HG02884 (cell line): ENCODE measurements at regions not wholly inside any gene's neighbourhood (a gene's known extent, or its start where the extent isn't known, plus 50 kb on each side); places are given as distances from the start of the nearest gene placed in this dataset.
A peak's percentile ranks its signal among the peaks of the same experiment; 100 is the strongest.
"Not testable (repeated sequence)": the region's sequence is repeated elsewhere in the genome, so short reads cannot be mapped to it uniquely, and the experiment has no call there.

Experiments used
- ATAC-seq: cut with Tn5 transposase; IDR thresholded peaks from one replicate; pipeline ENCODE4 v1.9.1; 2021; ENCODE audit warnings: mild to moderate bottlenecking, moderate library complexity; ENCODE audit not compliant: unreplicated experiment

GRCh38 chr2:18991177-18992168 lies 366.9 kb downstream of the OSR1 start:
- ATAC-seq, result no peak

GRCh38 chr2:18988631-18989232 lies 369.7 kb downstream of the OSR1 start:
- ATAC-seq, result no peak

DNA sequence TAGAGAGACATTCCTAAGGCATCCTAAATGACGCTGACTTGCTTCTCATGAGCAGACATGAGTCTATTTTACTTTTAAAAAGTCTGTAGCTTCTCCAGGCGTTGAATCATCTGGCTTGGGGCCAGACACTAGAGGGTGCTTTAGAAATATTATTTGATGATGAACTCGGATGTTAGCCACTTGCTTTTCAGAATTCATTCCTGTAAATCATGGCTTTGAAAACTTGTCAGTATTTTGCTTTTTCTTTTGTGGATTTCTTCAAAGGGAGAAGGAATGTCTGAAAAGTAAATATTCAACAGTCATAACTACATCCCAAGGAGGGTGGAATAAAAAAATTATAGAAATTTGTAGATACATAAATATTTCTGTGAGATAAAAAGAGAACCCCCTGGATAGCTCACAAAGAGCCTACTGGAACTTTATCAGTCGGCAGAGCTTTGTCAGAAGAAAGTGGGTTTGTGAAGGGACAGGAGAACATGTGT lies 370.8 kb downstream of the OSR1 start:
- no peak for ATAC-seq

- no peak for ATAC-seq
Measured at GRCh38 chr2:18987016-18987415, 371.4 kb downstream of the OSR1 start.

DNA sequence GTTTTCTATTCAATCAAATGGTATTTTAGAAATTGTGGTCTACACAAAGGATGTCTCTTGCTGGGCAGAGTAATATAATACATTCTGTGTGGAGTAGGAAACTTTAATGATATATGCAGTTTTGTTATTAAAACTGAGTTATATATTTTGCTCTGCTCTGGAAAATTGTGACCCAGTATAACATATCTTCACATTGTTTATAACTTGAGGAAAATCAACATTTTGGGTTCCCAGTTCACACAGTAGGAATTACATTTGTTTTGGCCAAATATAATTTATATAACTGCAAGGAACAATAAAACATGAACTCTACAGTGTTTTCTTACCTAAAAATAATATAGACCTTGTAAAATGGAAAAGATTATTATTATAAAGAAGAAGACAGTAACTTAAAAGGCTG lies 372.4 kb downstream of the OSR1 start:
- ATAC-seq, result no peak

DNA sequence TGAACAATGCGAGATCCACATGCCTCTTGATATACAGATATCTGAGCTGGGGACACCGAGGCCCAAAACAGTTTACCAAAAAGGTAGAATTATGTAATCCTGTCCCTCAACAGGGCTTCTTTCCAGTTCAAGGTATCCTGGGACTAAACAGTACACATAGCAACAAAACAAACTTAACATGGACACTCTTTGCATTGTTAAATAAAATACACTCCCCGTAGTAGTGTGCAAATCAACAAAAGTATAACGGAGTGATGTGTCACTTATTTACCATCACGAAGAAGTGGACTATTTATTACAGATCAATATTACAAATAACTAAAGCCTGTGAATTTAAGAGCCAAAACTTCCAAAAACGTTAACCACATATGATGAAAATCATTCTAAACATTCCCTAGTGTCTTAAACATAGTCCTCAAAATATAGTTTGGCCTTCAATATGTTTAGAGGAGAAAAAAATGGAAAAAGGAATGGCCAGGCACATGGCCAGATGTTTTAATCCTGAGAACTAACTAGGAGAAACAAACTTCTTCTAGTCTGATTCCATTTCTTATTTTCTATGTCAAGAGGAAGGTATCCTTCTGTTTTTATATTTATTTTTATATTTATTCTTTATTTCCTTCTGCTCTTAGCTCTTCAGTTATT lies 377.5 kb downstream of the OSR1 start:
- ATAC-seq, result no peak

- ATAC-seq, result no peak
Measured at GRCh38 chr2:18980104-18980785, 378.2 kb downstream of the OSR1 start.

GRCh38 chr2:18977409-18977808 lies 381.0 kb downstream of the OSR1 start:
- ATAC-seq, result no peak

- ATAC-seq, result peak; percentile 65
Measured at GRCh38 chr2:18976168-18976961, 382.1 kb downstream of the OSR1 start.

DNA sequence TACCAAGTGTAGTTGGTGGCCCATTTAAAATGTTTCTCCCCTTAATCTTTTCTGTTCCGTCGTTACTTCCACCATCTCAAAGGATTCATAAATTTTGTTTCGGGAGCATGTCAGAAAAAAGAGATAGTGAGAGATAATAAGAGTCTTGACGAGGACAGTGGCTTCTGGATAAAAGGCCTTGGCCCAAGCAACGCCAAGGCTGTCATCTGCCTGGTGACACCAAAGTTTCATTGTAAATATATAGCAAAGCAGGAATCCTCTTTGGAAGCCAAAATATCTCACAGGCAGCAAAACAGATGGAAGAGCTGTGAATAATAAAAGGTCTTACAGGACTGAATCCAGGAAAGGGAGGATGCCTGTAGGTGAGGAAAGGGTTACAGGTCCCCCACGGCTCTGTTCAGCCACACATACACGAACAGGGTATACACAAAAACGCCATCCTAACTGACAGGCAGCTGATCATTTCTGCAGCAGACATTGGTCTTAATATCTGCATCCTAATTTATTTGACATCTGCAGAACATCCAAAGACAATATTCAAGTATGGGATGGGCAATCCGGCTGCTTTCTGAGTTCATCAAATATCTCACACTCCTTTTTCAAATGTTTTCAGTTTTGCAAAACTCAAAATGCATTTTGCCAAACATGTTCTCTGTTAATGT lies 382.8 kb downstream of the OSR1 start:
- ATAC-seq, result no peak

DNA sequence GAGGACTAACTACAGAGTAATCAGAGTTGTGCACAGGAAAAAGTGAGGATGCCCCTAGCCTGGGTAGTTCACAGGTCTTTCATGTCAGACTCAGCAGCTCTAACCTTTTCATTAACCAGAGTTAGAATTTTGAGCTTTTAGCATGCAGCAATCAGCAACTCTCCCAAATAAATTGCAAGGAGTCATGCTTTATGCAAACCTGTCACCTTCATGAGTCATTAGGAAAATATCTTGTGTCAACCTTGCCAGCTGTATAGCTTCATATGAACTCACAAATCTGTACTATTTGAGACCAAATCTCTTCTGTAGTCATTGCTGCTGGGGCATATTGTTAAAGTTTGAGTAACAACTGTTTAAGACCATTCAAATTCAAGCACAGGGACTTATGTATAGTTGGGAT lies 382.3 kb upstream of the NT5C1B start:
- ATAC-seq, result no peak

GRCh38 chr2:18971069-18971378 lies 381.7 kb upstream of the NT5C1B start:
- ATAC-seq, result no peak

- no peak for ATAC-seq
Measured at GRCh38 chr2:18966131-18966530, 376.8 kb upstream of the NT5C1B start.

- ATAC-seq, result not testable (repeated sequence)
Measured at GRCh38 chr2:18963739-18964256, 374.4 kb upstream of the NT5C1B start.

DNA sequence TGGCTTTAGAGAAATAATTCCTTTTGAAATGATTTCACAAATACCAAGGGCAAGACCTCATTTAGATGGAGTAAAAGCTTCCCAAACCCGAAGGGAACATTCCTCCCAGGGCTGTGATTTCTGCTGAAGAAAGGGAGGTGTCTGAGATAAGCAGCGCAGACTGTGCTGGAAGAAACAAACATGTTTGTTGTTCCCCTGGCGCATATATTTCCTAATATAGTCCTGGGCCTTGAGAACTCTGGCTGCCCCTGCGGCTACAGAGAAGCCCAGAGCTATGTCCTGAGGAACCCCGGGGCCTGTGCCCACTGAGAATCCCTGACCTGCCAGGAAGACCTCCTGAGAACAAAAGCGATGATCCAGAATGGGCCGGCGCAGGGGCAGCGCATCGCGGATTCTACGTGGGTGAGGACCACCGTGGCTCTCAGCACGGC lies 372.6 kb upstream of the NT5C1B start:
- no peak for ATAC-seq

GRCh38 chr2:18959952-18960717 lies 370.8 kb upstream of the NT5C1B start:
- no peak for ATAC-seq

GRCh38 chr2:18959200-18959599 lies 369.8 kb upstream of the NT5C1B start:
- no peak for ATAC-seq

DNA sequence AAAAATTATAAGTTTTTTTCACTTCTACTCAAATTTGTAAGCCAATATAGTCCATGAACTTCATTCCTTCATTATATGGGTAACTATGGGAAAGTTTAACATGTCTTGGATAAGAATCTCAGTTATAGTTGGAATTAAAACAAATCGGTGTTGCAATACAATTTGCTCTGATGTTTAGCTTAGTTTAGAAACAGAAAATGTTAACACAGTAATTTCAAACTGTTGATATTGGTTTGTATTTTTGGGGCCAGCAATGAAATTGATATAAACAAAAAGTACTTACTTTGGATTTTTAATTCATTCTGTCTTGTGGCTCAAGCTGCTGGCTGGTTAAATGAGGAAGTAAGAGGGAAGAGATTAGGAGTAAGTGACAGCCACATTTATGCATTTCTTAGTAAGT lies 368.5 kb upstream of the NT5C1B start:
- ATAC-seq, result no peak

DNA sequence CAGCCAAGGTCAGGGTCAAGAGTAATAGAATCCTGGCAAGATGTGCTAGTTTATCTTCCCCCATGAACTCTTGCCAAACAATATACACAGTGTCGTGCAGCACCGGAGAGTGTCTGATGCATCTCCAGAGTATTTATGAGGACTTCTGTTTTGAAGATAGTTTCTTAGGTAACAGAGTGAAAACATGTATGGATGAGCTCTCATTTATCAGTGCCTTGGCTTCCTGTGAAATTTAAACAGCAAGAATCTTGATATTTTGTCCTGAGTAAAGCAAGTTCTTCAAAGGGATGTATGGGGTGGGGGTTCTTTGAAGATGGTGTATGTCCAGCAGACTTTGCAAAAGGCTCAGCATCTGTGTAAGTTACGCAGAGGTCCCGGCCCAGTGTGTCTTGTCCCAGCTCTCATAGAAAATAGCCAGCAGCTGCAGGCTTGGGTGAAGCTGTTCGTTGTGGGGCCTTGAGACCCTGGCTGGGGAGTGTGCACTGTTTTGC lies 361.0 kb upstream of the NT5C1B start:
- no peak for ATAC-seq
